ENCODE measurements at regions not wholly inside any gene's neighbourhood (a gene's known extent, or its start where the extent isn't known, plus 50 kb on each side); places are given as distances from the start of the nearest gene placed in this dataset.

DNA sequence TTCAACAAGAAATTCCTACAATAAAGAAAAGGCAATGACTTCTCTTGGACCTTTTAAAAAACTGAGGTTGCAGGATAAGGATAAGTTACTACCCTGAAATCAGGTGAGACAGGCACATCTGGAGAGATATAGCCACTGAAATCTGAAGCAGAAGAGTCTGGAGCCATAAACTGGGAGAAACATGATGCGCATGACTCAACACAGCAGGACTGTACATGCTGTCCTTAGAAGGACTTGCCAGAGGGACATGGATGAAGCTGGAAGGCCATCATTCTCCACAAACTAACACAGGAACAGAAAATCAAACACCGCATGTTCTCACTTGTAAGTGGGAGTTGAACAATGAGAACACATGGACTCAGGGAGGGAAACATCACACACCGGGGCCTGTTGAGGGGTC, 1020.2 kb downstream of the AGBL1 start:
- no peak for TF ChIP-seq POLR2AphosphoS5 (IDR thresholded peaks at IDR 0.05; ENCODE audit: low read depth, low read length)
- no peak for TF ChIP-seq TAF1 (IDR thresholded peaks at IDR 0.05; ENCODE audit: low read depth, low read length)
- no peak for TF ChIP-seq POLR2A (IDR thresholded peaks at IDR 0.05; ENCODE audit: low read depth, low read length)
- no peak for TF ChIP-seq POU2F2 (IDR thresholded peaks at IDR 0.05; ENCODE audit: low read depth, low read length)
- no peak for TF ChIP-seq SPI1 (IDR thresholded peaks at IDR 0.05; ENCODE audit: low read depth, low read length)
